ENCODE measurements at regions not wholly inside any gene's neighbourhood (a gene's known extent, or its start where the extent isn't known, plus 50 kb on each side); places are given as distances from the start of the nearest gene placed in this dataset.

GRCh38 chr17:20852990-20853370, 189.8 kb downstream of the USP22 start:
- TF ChIP-seq CTCF (IDR thresholded peaks at IDR 0.05) (no peak), POLR2A (IDR thresholded peaks at IDR 0.05) (no peak)
